Urinary bladder (tissue), 3 donors: ENCODE measurements at regions not wholly inside any gene's neighbourhood (a gene's known extent, or its start where the extent isn't known, plus 50 kb on each side); places are given as distances from the start of the nearest gene placed in this dataset.

ENCODE experiments used
- DNase-seq: peaks from one replicate; pipeline ENCODE4 v3.0.0-alpha.2; 2015; ENCODE audit errors: extremely low spot score
- H3K27ac ChIP-seq: one replicate; pipeline ENCODE4 v1.5.1; 2013; ENCODE audit warnings: low read depth, mild to moderate bottlenecking, moderate library complexity
- H3K36me3 ChIP-seq: one replicate; pipeline ENCODE4 v1.6.1; 2013; ENCODE audit warnings: mild to moderate bottlenecking, moderate library complexity; ENCODE audit not compliant: insufficient read depth
- H3K4me1 ChIP-seq: one replicate; pipeline ENCODE4 v1.6.1; 2013; ENCODE audit warnings: mild to moderate bottlenecking, moderate library complexity; ENCODE audit not compliant: insufficient read depth
- H3K4me3 ChIP-seq: one replicate; pipeline ENCODE4 v1.5.1; 2013; ENCODE audit warnings: low read depth, low read length
- WGBS: extraction: QIAGEN DNeasy Blood & Tissue Kit; methylation state at CpG from one replicate; pipeline ENCODE4 v1.1.7; 2013; 5-methylcytosine and 5-hydroxymethylcytosine counted together
- donor health status: healthy with polysubstance abuse.
- donor health status: healthy.

DNA sequence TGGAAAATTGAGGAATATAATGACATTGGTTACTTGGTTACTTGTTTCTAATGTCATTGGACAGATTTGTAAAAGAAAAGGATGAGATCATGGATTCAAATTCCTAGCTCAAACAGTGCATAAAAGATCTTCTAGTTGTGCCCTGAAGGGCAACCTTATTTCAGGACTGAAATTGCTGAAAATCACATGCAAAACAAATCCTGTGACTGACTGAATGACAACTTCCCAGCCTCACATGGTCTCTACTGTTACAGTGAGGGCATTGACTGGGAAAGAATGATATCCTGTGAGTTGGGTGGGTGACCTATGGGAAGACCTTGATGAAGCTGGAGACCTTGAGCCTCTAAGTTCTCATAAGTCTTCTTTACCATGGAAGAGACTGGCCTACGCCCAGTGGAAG lies 90.4 kb upstream of the HAAO start:
- DNase-seq, result no peak

DNA sequence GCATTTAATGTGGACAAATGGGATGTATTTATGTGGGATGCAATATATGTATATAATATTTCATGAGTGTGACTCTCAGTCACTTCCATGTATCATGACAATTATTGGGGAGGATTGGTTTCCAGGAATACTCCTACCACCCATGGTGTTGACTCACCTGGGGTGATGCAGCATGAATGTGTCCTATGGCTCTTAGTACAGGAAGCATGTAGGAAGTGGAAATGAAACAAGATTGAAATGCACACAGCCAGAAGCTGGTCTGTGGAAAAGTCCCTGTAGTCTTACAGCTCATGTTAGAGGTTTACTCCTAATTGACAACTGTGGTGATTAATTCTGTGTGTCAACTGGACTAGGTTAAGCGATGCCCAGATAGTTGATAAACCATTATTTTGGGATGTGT lies 89.3 kb upstream of the HAAO start:
- peaks cover 1% of the 10 kb centered on the region for H3K4me1 ChIP-seq
- DNase-seq, result no peak
- H3K4me3 ChIP-seq, result no peak overlapping the region
- H3K36me3 ChIP-seq, result no peaks in the 10 kb centered on the region
- no peak overlapping the region for H3K27ac ChIP-seq
- WGBS, result 90% methylated on average over 1 of the region's 1 CpG

More for the DNA sequence above, 90.4 kb upstream of the HAAO start:
- H3K4me1 ChIP-seq, result peaks cover 1% of the 10 kb centered on the region
- no peak overlapping the region for H3K4me3 ChIP-seq
- no peaks in the 10 kb centered on the region for H3K36me3 ChIP-seq
- WGBS, result 100% methylated on average over 1 of the region's 1 CpG
- H3K27ac ChIP-seq, result no peak overlapping the region

DNA sequence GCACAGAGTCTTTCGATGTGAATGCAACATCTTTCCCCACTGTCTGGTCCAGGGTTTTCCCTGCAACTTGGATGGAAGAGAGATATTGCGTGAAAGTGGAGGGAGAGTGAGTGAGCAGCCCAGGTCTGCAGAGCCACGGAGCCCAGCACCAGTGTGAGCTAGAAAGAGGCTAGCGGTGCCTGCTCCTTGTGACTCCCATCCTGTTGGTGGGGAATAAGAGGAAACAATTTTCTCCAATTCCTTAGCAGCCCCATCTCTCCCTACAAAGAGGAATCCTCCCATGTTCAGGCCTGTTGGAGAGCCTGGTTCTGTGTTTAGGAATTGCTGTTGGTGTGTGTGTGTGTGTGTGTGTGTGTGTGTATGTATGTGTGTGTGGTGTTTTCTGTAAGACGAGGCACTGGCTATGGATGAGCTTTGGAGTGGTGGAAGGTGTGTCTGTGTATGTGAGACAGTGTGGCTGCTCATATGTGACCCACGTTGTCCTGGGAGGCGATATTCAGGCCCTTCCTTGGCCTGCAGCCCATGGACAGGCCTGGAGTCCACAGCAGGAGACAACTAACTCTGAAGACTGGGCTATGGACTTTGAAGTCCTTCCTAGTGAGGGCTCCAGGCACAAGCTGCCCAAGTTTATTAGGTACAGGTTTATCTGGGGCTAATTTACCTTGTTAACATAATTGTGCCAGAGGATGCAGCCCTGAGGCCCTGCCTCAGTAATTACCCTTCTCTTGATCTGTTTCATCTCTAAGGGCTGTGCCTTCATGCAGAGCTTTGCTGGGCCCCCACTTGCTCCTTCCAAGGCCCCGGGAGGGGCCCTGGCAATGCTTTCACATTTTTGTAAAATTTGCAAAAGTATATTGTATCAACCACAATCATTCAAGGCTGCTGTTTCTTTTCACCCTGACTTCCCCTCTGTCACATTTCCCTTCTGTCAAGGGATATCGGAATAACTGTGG lies 88.6 kb upstream of the HAAO start:
- H3K36me3 ChIP-seq, result no peaks in the 10 kb centered on the region
- WGBS, result 64% methylated on average over 9 of the region's 9 CpGs
- H3K4me3 ChIP-seq, result no peak overlapping the region
- peaks cover 1% of the 10 kb centered on the region for H3K4me1 ChIP-seq
- H3K27ac ChIP-seq, result no peak overlapping the region
- no peak for DNase-seq

DNA sequence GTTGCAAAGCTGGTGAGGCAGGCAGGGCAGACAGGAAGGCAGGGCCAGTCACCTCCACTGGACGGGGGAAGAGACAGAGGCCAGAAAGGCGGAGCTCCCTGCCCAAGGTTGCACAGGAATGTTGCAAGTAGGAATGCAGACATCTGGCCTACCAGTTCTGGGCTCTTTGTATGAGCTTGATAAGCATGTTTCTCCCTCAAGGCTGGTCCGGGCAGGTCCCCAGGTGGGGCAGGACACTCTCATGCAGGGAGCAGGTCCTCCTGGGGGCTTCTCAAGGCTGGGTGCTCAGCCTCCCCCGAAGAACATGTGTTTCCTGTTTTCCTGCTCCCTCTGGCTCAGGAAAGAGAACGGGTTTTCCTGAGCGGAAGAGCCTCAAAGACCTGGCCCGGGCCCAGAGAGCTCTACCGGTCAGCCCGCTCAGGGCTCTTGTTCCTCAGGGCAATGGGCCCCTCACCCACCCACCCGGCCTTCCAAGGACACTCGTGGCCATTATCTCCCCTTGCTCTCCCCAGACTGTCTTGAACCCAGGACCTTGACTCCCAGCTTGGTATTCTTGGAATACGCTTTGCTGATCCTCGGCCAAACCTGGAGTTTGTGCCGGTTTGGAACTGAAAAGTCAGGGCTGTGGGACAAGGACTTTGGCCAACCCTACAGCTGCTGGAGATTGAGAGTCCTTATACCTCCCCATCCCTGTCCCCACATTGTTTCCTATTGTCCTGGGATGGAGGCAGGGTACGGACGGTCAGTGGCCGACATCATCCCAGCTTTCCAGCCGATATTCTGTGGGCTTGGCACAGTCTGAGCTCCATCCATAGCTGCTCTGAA lies 87.7 kb upstream of the HAAO start:
- H3K27ac ChIP-seq, result no peak overlapping the region
- WGBS, result 55% methylated on average over 18 of the region's 18 CpGs
- H3K4me1 ChIP-seq, result peaks cover 1% of the 10 kb centered on the region
- no peak overlapping the region for H3K4me3 ChIP-seq
- H3K36me3 ChIP-seq, result no peaks in the 10 kb centered on the region
- DNase-seq, result no peak

DNA sequence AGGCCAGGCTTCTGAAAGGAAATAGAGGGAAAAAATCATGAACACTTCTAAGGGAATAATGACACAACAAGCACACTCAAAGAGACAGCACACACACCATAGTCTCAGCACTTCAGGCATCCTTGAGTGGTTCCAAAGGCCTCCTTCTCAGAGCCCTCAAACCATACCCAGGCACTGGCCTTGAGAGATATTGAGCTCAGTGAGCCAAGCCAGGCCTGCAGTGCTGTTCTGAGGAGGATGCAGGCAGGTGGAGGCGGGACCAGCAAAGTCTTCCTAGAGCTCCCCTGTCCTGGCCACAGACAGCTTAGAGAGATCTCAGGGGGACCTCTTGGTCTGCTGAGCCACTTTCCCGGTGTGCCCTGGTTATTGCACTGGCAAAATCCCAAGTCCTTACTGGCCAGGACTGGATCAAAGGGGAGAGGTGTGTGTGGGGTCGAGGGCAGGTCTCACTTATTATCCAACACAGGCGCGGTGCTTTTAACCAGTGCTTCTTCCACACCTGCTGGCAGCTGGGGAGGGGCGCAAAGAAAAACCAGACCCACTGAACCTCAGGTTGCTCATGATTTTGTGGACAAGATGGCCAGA lies 86.8 kb upstream of the HAAO start:
- Histone ChIP-seq H3K4me3 (no peak overlapping the region), H3K36me3 (no peaks in the 10 kb centered on the region), H3K27ac (peak overlapping the region; percentile 19), H3K4me1 (peaks cover 1% of the 10 kb centered on the region)
- 85% methylated on average over 6 of the region's 6 CpGs for WGBS
- DNase-seq, result no peak

DNA sequence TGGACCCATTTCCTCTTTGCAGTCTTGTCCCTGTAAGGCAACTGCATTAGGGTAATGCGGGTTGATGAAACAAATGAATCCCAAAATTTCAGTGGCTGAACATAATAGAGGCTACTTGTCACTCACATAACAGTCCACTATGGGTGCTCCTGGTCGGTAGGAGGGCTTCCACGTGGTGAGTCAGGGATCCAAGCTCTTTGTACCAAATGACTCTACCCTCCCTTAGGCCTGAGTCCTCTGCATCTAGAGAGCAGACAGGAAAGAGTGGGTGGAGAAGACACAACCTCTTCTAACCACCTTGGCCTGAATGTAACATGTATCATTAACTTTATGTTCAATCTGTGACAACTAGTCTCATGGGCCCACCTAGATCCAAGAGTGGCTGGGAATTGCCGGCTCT lies 86.2 kb upstream of the HAAO start:
- WGBS, result 86% methylated on average over 4 of the region's 4 CpGs
- no peaks in the 10 kb centered on the region for H3K36me3 ChIP-seq
- H3K4me1 ChIP-seq, result peaks cover 1% of the 10 kb centered on the region
- H3K27ac ChIP-seq, result no peak overlapping the region
- H3K4me3 ChIP-seq, result no peak overlapping the region
- DNase-seq, result no peak

DNA sequence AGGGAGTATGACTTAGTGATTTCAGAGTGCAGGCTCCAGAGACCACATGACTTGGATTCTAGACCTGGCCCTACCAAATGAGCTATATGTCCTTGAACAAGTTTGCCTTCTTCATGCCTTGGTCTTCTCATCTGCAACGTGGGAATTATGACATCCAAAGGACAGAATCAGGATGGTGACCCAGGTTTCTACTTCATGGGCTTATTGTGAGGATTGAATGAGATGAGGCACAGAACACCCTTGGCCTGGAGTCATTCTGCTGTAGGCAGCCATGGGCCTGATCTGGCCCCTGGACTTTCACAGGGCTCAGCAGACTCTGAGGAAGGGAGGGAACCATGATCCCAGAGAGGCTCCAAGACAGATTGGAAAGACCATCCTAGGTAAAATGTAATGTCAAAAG lies 85.6 kb upstream of the HAAO start:
- 89% methylated on average over 1 of the region's 1 CpG for WGBS
- H3K4me3 ChIP-seq, result no peak overlapping the region
- peaks cover 1% of the 10 kb centered on the region for H3K4me1 ChIP-seq
- H3K36me3 ChIP-seq, result no peaks in the 10 kb centered on the region
- H3K27ac ChIP-seq, result no peak overlapping the region
- no peak for DNase-seq

DNA sequence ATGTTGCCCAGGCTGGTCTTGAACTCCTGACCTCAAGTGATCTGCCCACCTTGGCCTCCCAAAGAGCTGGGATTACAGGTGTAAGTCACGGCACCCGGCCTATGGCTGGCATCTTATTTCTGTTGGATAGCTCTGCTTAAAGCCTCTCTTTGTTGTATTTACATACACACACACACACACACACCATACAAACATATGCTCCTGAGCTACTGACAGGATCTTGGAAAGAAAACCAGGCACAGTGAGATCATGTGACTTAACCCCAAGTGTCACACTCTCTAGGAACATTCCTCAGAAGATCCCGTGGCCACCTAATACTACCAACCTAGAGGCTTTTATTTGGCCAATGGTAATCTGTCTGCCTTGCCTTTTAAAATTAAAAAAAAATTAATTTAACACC lies 85.1 kb upstream of the HAAO start:
- H3K27ac ChIP-seq, result no peak overlapping the region

DNA sequence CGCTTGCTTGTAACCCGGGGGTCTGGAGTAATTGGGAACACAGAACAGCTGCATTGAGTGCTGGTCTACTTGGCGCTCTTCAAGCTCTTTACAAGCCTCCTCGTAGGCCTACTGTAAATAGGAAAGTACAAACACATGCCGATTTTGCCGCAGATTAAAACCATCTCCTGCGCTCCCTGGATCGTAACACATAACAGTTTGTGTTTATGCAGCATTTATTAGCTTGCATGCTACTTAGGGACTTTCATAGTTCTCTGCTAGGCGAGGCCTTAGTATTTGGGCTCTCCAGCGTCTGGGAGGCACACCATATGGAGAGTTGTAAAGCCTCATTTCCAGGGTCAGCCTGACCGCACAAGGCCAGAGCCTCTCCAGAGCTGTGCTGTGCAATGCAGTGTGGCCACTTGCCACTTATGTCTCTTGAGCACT lies 84.0 kb upstream of the HAAO start:
- peak; percentile 77 for DNase-seq
- H3K4me3 ChIP-seq, result no peak overlapping the region
- WGBS, result 49% methylated on average over 11 of the region's 11 CpGs
- H3K4me1 ChIP-seq, result peaks cover 1% of the 10 kb centered on the region
- H3K36me3 ChIP-seq, result no peaks in the 10 kb centered on the region
- H3K27ac ChIP-seq, result no peak overlapping the region

More for the DNA sequence above, 85.1 kb upstream of the HAAO start:
- no peak for DNase-seq
- WGBS, result 75% methylated on average over 3 of the region's 3 CpGs
- Histone ChIP-seq H3K4me3 (no peak overlapping the region), H3K36me3 (no peaks in the 10 kb centered on the region), H3K4me1 (peaks cover 1% of the 10 kb centered on the region)

DNA sequence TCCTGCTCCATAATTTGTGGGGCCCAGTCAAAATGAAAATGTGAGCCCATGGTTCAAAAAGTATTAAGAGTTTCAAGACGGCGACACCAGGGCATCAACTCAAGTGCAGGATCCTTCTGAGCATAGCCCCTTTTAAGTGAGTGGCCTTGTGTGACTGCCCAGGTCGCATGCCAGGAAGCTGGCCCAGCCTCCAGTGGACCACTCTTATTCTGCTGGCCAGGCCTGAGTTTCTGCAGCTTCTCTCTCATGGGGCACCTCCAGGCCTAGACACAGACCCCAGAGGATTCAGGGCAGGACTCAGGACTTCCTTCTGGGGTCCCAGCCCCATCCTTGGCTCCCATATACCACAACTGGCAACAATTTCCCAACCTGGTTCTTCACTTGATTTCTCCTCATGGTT lies 83.5 kb upstream of the HAAO start:
- no peaks in the 10 kb centered on the region for H3K36me3 ChIP-seq
- H3K27ac ChIP-seq, result peak overlapping the region; percentile 19
- no peak for DNase-seq
- WGBS, result 76% methylated on average over 3 of the region's 3 CpGs
- H3K4me3 ChIP-seq, result no peak overlapping the region
- peaks cover 1% of the 10 kb centered on the region for H3K4me1 ChIP-seq

DNA sequence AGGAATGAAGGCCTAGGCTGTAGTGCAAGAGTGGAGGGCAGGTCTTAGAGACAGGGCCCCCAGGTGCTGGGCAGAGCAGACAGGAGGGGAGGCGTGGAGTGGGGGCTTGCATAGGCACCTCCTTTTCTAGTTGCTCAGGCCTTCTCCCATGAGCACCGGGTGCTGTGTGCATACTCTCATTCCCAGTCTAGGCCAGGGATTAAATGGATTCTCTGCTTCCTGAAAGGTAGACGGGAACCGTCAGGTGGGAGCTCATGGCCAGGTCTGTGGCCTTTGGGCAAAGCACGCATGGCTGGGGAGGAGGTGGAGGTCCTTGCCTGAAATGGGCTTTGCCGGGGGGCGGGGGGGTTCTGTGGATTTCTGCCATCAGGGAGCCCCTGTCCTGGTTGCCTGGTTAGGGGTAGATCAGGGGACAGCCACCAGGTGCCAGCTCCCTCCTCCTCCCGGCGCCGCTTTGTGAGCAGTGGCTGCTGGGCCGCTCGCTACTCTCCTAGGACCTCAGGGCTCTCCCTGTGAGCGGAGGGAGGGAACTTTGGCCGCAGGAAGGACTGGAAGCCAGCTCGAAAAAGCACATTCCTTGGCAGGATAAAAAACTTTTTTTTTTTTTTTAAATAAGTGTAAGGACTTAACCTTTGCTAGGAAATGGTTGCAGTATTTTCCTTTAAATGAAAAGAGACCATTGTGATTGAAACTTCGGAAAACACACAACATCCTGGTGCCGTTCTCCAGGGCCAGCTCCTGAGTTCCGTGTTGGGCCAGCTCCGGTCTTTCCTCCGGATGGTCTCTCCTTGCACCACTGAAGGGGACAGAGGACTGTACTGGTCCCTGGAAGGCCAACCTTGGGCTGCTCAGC lies 82.8 kb upstream of the HAAO start:
- H3K4me3 ChIP-seq, result no peak overlapping the region
- WGBS, result 56% methylated on average over 20 of the region's 20 CpGs
- H3K36me3 ChIP-seq, result no peaks in the 10 kb centered on the region
- peaks cover 1% of the 10 kb centered on the region for H3K4me1 ChIP-seq
- no peak for DNase-seq
- H3K27ac ChIP-seq, result peak overlapping the region; percentile 53

DNA sequence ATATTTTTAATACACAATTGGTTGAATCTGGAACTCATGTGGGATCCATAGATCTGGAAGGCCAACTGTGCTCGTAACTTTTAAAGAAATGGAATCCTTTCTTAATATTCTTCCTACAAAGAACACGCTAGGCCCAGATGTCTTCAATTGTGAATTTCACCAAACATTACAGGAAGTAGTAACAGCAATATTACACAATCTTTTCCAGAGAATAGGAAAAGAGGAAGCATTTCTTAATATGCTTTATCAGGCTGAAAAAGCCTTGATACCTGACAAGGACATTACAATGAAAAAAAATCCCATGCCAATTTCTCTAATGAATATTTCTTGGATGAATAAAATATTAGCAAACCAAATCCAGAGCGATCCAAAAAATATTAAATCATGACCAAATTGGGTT lies 80.3 kb upstream of the HAAO start:
- WGBS, result 64% methylated on average over 3 of the region's 3 CpGs
- DNase-seq, result no peak

DNA sequence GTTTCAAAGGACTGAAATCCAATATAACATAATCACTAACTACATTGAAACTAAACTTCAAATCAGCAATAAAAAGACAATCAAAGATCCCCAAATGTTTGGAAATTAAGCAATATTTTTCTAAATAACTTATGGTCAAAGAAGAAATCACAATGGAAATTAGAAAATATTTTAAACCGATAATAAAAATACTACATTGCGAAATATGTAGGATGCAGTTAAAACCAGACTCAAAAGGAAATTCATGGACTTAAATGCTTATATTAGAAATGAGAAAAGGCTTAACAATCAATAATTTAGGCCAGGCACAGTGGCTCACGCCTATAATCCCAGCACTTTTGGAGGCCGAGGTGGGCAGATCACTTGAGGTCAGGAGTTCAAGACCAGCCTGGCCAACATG lies 79.0 kb upstream of the HAAO start:
- no peak for DNase-seq
- Histone ChIP-seq H3K4me3 (no peak overlapping the region), H3K36me3 (no peaks in the 10 kb centered on the region), H3K27ac (no peak overlapping the region), H3K4me1 (no peaks in the 10 kb centered on the region)
- WGBS, result 85% methylated on average over 4 of the region's 4 CpGs

More for the DNA sequence above, 80.3 kb upstream of the HAAO start:
- Histone ChIP-seq H3K4me1 (no peaks in the 10 kb centered on the region), H3K36me3 (no peaks in the 10 kb centered on the region), H3K27ac (no peak overlapping the region), H3K4me3 (no peak overlapping the region)
